HG03039 (cell line): ENCODE measurements at regions not wholly inside any gene's neighbourhood (a gene's known extent, or its start where the extent isn't known, plus 50 kb on each side); places are given as distances from the start of the nearest gene placed in this dataset.

ENCODE experiments used
- ATAC-seq: cut with Tn5 transposase; IDR thresholded peaks from one replicate; pipeline ENCODE4 v1.9.1; 2021; ENCODE audit warnings: mild to moderate bottlenecking, moderate library complexity; ENCODE audit not compliant: unreplicated experiment

- ATAC-seq: no peak
Measured at GRCh38 chr4:108371282-108371681, 202.6 kb upstream of the LEF1 start.

- ATAC-seq: no peak
Measured at GRCh38 chr4:108370291-108371141, 201.8 kb upstream of the LEF1 start.

GRCh38 chr4:108369035-108369655, 200.4 kb upstream of the LEF1 start:
- no peak for ATAC-seq

GRCh38 chr4:108367751-108368150, 199.0 kb upstream of the LEF1 start:
- ATAC-seq: no peak

GRCh38 chr4:108366716-108367115, 198.0 kb upstream of the LEF1 start:
- no peak for ATAC-seq

- ATAC-seq: no peak
Measured at GRCh38 chr4:108365551-108365950, 196.8 kb upstream of the LEF1 start.

- ATAC-seq: no peak
Measured at GRCh38 chr4:108361886-108362285, 193.2 kb upstream of the LEF1 start.

GRCh38 chr4:108361446-108361820, 192.7 kb upstream of the LEF1 start:
- no peak for ATAC-seq

GRCh38 chr4:108360754-108361445, 192.2 kb upstream of the LEF1 start:
- ATAC-seq: no peak

GRCh38 chr4:108359986-108360681, 191.4 kb upstream of the LEF1 start:
- no peak for ATAC-seq

GRCh38 chr4:108359130-108359985, 190.6 kb upstream of the LEF1 start:
- no peak for ATAC-seq

- ATAC-seq: no peak
Measured at GRCh38 chr4:108355902-108356535, 187.3 kb upstream of the LEF1 start.

- no peak for ATAC-seq
Measured at GRCh38 chr4:108355186-108355901, 186.6 kb upstream of the LEF1 start.

GRCh38 chr4:108352664-108353308, 184.1 kb upstream of the LEF1 start:
- no peak for ATAC-seq

GRCh38 chr4:108351791-108352190, 183.1 kb upstream of the LEF1 start:
- no peak for ATAC-seq

GRCh38 chr4:108350332-108350731, 181.6 kb upstream of the LEF1 start:
- no peak for ATAC-seq

- no peak for ATAC-seq
Measured at GRCh38 chr4:108346818-108347210, 178.1 kb upstream of the LEF1 start.

- no peak for ATAC-seq
Measured at GRCh38 chr4:108345862-108346817, 177.4 kb upstream of the LEF1 start.
